ENCODE measurements at regions not wholly inside any gene's neighbourhood (a gene's known extent, or its start where the extent isn't known, plus 50 kb on each side); places are given as distances from the start of the nearest gene placed in this dataset.
"Not testable (repeated sequence)": the region's sequence is repeated elsewhere in the genome, so short reads cannot be mapped to it uniquely, and the experiment has no call there.

DNA sequence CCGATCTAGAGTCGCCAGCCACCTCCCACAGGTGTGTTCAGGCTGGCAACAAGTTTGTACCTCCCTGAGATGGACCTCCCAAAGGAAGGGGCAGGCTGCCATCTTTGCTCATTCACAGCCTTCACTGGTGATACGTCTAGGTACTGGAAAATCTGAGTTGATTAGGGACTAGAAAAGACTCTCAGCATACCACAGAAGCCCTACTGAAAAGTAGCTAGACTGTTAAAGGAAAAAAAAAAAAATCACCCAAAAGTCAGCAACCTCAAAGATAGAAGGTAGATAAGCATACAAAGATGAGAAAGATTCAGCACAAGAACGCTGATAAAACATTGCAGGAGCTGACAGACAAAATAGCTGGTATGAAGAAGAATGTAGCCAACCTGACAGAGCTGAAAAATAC lies 128.6 kb upstream of the WDR75 start:
- no peak for DNase-seq

- peak; percentile 55 for DNase-seq
These were observed 122.5 kb upstream of the WDR75 start for GRCh38 chr2:189318761-189319160.

DNA sequence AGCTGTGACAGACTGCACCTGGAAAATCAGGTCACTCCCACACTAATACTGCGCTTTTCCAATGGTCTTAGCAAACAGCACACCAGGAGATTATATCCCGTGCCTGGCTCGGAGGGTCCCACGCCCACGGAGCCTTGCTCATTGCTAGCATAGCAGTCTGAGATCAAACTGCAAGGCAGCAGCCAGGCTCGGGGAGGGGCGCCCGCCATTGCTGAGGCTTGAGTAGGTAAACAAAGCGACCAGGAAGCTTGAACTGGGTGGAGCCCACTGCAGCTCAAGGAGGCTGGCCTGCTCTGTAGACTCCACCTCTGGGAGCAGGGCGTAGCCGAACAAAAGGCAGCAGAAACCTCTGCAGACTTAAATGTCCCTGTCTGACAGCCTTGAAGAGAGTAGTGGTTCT lies 121.8 kb upstream of the WDR75 start:
- DNase-seq: not testable (repeated sequence)

GRCh38 chr2:189327879-189328847 lies 113.1 kb upstream of the WDR75 start:
- peak; percentile 93 for DNase-seq

- DNase-seq: peak; percentile 89
These were observed 112.4 kb upstream of the WDR75 start for GRCh38 chr2:189328848-189329245.

DNA sequence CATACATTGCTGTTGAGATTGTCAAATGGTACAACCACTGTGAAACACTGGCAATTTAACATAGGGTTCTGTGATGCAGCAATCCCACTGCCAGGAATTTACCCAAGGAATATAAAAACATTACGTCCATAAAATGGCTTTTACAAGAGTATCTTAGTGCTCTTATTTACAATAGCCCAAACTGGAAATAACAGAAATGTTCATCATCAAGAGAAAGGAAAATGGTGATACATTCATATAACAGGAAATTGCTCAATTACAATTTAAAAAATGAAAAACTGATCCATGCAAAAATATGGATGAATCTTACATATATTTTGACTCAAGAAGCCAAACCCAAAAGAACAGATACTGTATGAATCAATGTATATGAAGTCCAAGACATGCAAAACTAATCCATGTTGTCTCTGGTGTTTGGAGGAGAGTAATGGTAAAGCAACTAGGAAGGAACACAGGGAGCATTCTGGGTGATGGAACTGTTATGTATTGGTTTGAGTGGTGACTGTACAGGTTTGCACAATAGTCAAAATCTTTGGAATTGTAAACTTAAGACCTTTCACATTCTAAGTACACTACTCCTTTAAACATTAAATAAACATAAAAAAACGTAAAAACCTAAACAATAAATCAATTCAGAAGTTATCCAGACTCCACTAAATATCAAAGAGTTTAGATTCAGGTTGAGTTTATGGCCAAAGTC lies 104.8 kb upstream of the WDR75 start:
- peak; percentile 34 for DNase-seq

- DNase-seq: peak; percentile 76
These were observed 103.6 kb upstream of the WDR75 start for GRCh38 chr2:189337656-189338055.

GRCh38 chr2:189338115-189338514 lies 103.2 kb upstream of the WDR75 start:
- DNase-seq: no peak

DNA sequence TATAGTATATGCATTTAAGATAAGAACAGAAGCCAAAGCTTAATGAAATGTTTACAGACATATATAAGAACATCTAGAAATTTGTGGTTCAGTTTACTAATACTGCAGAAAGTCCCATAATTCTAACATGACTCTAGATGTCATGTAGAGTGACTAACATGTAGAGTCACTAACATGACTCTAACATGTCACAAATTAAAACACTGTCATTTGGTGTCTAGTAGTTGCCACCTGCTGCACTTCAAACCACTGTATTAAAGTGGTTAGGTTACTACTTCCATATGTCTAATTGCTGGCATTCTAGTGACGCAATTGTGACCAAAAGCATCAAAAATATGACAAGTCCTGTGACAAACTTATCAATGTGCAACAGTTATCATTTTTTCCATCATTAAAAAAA lies 100.2 kb upstream of the WDR75 start:
- no peak for DNase-seq

- no peak for DNase-seq
These were observed 97.2 kb upstream of the WDR75 start for GRCh38 chr2:189344043-189344442.

GRCh38 chr2:189347540-189347939 lies 93.7 kb upstream of the WDR75 start:
- DNase-seq: peak; percentile 93

DNA sequence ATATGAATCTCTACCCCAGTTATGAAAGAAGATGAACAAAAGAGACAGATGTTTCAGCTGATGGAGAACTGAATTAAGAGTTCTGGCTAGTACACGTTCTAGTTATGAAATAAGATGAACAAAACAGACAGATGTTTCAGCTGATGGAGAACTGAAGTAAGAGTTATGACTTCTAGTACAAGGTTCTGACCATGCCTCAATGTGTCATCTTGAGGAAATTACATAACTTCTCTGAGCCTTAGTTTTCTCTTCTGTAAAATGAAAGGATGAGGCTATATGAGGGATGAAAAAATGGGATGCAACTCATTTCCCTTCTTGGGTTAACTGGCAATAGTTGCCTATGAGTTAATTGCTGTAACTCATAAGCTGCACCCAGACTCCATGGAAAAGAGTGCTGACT lies 92.9 kb upstream of the WDR75 start:
- no peak for DNase-seq

- DNase-seq: peak; percentile 93
These were observed 90.6 kb upstream of the WDR75 start for GRCh38 chr2:189350540-189351209.

DNA sequence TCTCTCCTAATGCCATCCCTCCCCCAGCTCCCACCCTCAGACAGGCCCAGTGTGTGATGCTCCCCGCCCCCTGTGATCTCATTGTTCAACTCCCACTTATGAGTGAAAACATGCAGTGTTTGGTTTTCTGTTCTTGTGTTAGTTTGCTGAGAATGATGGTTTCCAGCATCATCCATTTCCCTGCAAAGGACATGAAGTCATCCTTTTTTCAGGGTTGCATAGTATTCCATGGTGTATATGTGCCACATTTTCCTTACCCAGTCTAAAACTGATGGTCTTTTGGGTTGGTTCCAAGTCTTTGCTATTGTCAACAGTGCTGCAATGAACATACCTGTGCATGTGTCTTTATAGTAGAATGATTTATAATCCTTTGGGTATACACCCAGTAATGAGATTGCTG lies 89.3 kb upstream of the WDR75 start:
- DNase-seq: not testable (repeated sequence)

GRCh38 chr2:189357375-189357774 lies 83.9 kb upstream of the WDR75 start:
- DNase-seq: not testable (repeated sequence)

DNA sequence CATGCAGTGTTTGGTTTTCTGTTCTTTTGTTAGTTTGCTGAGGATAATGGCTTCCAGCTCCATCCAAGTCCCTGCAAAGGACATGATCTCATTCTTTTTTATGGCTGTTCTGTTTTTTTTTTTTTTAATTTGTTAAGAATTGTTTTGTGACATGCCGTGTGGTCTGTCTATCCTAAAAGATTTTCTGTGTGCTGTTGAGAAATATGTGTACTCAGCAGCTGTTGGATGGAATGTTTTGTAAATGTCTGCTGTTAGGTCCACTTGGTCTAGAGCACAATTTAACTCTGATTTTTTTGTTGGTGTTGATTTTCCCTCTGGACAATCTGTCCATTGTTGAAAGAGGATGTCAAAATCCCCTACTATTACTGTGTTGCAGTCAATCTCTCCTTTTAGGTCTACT lies 80.4 kb upstream of the WDR75 start:
- no peak for DNase-seq

- no peak for DNase-seq
These were observed 79.0 kb upstream of the WDR75 start for GRCh38 chr2:189362283-189362682.

DNA sequence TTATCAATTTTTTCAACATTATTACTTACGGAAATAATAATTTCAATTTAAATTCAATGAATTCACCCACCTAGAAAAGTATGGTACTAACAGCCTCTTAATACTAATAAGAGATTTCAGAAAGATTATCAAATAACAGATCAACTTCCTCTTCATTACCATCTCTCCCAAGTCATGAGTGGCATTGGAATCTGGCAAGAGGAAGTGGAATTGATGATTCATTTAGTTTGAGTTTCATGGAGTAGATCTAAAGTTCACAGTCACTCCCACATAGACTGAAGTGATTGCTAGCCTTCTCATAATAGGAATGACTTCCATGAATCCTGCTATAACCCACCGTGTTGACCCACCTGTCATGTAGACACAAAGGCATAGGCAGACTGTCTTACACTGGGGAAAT lies 77.7 kb upstream of the WDR75 start:
- DNase-seq: peak; percentile 76

DNA sequence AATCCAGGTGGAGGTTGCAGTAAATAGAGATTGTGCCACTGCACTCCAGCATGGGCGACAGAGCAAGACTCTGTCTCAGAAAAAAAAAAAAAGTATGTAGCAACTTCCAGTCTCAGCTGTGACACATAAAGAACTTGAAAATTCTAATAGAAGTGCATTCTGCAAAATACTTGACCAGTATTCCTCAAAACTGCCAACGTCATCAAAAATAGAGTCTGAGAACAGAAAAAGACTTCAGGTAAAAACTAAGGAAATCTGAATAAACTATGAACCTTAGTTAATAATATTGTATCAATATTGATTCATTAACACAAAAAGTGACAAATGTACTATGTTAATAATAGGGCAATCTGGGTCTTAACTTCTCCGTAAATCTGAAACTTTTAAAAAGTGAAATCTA lies 76.7 kb upstream of the WDR75 start:
- DNase-seq: no peak

GRCh38 chr2:189366349-189366748 lies 74.9 kb upstream of the WDR75 start:
- DNase-seq: no peak

GRCh38 chr2:189367343-189367742 lies 73.9 kb upstream of the WDR75 start:
- no peak for DNase-seq

GRCh38 chr2:189369566-189369965 lies 71.7 kb upstream of the WDR75 start:
- peak; percentile 89 for DNase-seq

GRCh38 chr2:189370719-189371118 lies 70.6 kb upstream of the WDR75 start:
- DNase-seq: peak; percentile 95

All from fibroblast of skin of back (primary cell).